DOHH2 (cell line): ENCODE measurements at regions not wholly inside any gene's neighbourhood (a gene's known extent, or its start where the extent isn't known, plus 50 kb on each side); places are given as distances from the start of the nearest gene placed in this dataset.

Experiments
- H3F3A ChIP-seq: fragments of 200-600 bp; sonication (generic), shearing (Covaris generic); 2 replicates; pipeline ENCODE4 v1.6.0; 2016; ENCODE audit warnings: antibody characterized with exemption, mild to moderate bottlenecking; ENCODE audit not compliant: control insufficient read depth, insufficient read depth
- H3K27ac ChIP-seq: fragments of 200-600 bp; sonication (generic); 2 replicates; pipeline ENCODE4 v1.5.1; 2014; ENCODE audit warnings: low read depth, mild to moderate bottlenecking, low read length, moderate library complexity
- H3K27me3 ChIP-seq: fragments of 200-600 bp; sonication (generic); 2 replicates; pipeline ENCODE4 v1.6.1; 2014; ENCODE audit warnings: mild to moderate bottlenecking, low read length, mixed read lengths; ENCODE audit not compliant: control insufficient read depth
- H3K36me3 ChIP-seq: fragments of 200-600 bp; sonication (generic); 2 replicates; pipeline ENCODE4 v1.6.1; 2014; ENCODE audit warnings: mild to moderate bottlenecking, low read length, moderate library complexity, mixed read lengths; ENCODE audit not compliant: control insufficient read depth
- H3K4me1 ChIP-seq: fragments of 200-600 bp; sonication (generic); 2 replicates; pipeline ENCODE4 v1.6.1; 2014; ENCODE audit warnings: mild to moderate bottlenecking, low read length, mixed read lengths; ENCODE audit not compliant: control insufficient read depth
- H3K4me2 ChIP-seq: fragments of 200-600 bp; sonication (generic); 2 replicates; pipeline ENCODE4 v1.6.0; 2014; ENCODE audit warnings: mild to moderate bottlenecking, low read length, moderate library complexity
- H3K4me3 ChIP-seq: fragments of 200-600 bp; sonication (generic); 2 replicates; pipeline ENCODE4 v1.5.1; 2014; ENCODE audit warnings: mild to moderate bottlenecking, low read length, mixed read lengths
- H3K79me2 ChIP-seq: fragments of 200-600 bp; sonication (generic); 2 replicates; pipeline ENCODE4 v1.6.1; 2014; ENCODE audit warnings: mild to moderate bottlenecking, low read length, mixed read lengths; ENCODE audit not compliant: control insufficient read depth
- H3K9me2 ChIP-seq: fragments of 200-600 bp; sonication (generic); replicated peaks from 2 replicates; pipeline ENCODE4 v1.6.1; 2014; ENCODE audit warnings: mild to moderate bottlenecking, low read length, mixed read lengths; ENCODE audit not compliant: control insufficient read depth
- H3K9me3 ChIP-seq: fragments of 200-600 bp; sonication (generic); 2 replicates; pipeline ENCODE4 v1.6.1; 2014; ENCODE audit warnings: antibody characterized with exemption, low read length, mixed read lengths; ENCODE audit not compliant: control insufficient read depth, insufficient read depth
- H4K20me1 ChIP-seq: fragments of 200-600 bp; sonication (generic); 2 replicates; pipeline ENCODE4 v1.6.0; 2014; ENCODE audit warnings: low read depth, mild to moderate bottlenecking, antibody characterized with exemption, low read length, moderate library complexity; ENCODE audit not compliant: control insufficient read depth, insufficient read depth
- CTCF ChIP-seq: fragments of 200-600 bp; sonication (generic); IDR thresholded peaks from one replicate; pipeline ENCODE4 v1.5.1; 2014; ENCODE audit warnings: antibody characterized with exemption, mild to moderate bottlenecking, low read depth, low read length; ENCODE audit not compliant: poor library complexity, severe bottlenecking
- EZH2phosphoT487 ChIP-seq: fragments of 200-600 bp; sonication (generic); IDR thresholded peaks from 2 replicates; pipeline ENCODE4 v1.6.1; 2017; ENCODE audit warnings: borderline replicate concordance, mild to moderate bottlenecking, antibody characterized with exemption, low read length, moderate library complexity, mixed read lengths

DNA sequence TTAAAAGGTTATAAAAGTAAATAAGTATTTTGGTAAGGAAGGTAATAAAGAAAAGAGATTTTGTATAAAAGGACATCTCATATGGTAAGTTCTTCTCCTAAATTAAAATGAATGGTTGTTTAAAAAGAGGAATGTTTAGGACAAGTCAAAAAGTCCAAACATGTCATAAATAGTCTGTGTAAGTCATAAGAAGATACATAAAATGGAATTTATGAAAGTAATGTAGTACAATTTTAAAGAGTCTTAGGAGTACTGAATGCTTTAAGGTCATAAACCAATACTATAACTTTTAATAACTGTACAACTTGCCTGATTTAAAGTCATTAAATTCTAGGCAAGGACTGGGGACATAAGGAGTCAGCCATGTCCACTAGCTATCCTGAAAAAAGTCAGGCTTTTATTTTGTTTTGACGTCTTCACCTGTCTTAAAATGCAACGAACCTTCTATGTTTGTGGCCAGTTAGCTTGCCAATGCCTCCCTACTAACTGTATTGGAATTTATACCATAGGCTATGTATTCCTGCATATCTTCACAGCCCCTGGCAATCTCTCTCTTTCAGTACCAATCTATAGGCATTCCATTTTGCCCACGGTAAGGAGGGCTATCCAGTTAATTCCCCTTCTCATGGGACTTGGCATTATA, 312.3 kb upstream of the LRRTM4 start:
- H3K4me1 ChIP-seq = no peaks in the 10 kb centered on the region
- no peaks in the 10 kb centered on the region for H3K79me2 ChIP-seq
- no peaks in the 10 kb centered on the region for H3F3A ChIP-seq
- H3K27me3 ChIP-seq = no peaks in the 10 kb centered on the region
- peaks cover 6% of the 10 kb centered on the region; the same call in 1 of the 2 replicates for H3K9me3 ChIP-seq
- H3K4me3 ChIP-seq = no peak overlapping the region
- H4K20me1 ChIP-seq = no peaks in the 10 kb centered on the region
- H3K4me2 ChIP-seq = no peak overlapping the region
- H3K9me2 ChIP-seq = no peaks in the 10 kb centered on the region
- H3K27ac ChIP-seq = no peak overlapping the region
- H3K36me3 ChIP-seq = no peaks in the 10 kb centered on the region
- TF ChIP-seq CTCF (no peak), EZH2phosphoT487 (no peak)

DNA sequence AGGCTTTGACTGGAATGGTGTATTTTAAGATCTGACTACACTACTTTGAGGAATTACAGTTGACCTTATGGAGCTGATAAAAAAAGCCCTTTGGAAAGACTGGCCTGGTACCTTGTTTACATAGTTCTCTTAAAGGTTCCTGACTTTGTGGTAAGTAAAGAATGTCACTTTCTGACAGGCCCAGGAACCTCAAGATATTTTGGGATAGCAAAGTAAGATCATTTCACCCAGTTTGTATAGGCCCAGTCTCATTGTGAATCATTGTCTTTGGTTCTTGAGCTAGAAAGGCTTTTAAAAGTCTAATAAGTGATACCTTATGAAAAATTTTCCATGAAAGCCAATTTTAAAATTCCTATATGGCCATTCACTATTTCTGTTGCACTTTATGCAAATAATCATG, 316.3 kb upstream of the LRRTM4 start:
- peaks cover 6% of the 10 kb centered on the region; the same call in 1 of the 2 replicates for H3K9me3 ChIP-seq
- H3K27ac ChIP-seq = no peak overlapping the region
- H3K9me2 ChIP-seq = no peaks in the 10 kb centered on the region
- no peaks in the 10 kb centered on the region for H4K20me1 ChIP-seq
- no peak overlapping the region for H3K4me2 ChIP-seq
- no peaks in the 10 kb centered on the region for H3K4me1 ChIP-seq
- TF ChIP-seq EZH2phosphoT487 = no peak
- TF ChIP-seq CTCF = no peak
- H3K36me3 ChIP-seq = no peaks in the 10 kb centered on the region
- H3F3A ChIP-seq = no peaks in the 10 kb centered on the region
- no peaks in the 10 kb centered on the region for H3K27me3 ChIP-seq
- no peak overlapping the region for H3K4me3 ChIP-seq
- no peaks in the 10 kb centered on the region for H3K79me2 ChIP-seq

GRCh38 chr2:77839102-77839501, 316.9 kb upstream of the LRRTM4 start:
- TF ChIP-seq EZH2phosphoT487 = no peak
- no peak for TF ChIP-seq CTCF
- H4K20me1 ChIP-seq = no peaks in the 10 kb centered on the region
- no peak overlapping the region for H3K4me3 ChIP-seq
- H3F3A ChIP-seq = no peaks in the 10 kb centered on the region
- H3K36me3 ChIP-seq = no peaks in the 10 kb centered on the region
- no peaks in the 10 kb centered on the region for H3K27me3 ChIP-seq
- H3K9me3 ChIP-seq = peaks cover 6% of the 10 kb centered on the region; the same call in 1 of the 2 replicates
- H3K9me2 ChIP-seq = no peaks in the 10 kb centered on the region
- H3K79me2 ChIP-seq = no peaks in the 10 kb centered on the region
- H3K27ac ChIP-seq = no peak overlapping the region
- H3K4me2 ChIP-seq = no peak overlapping the region
- H3K4me1 ChIP-seq = no peaks in the 10 kb centered on the region
